NCI-H1436 treated with DMSO at 0.1 percent for 48 hours (cell line): ENCODE measurements at regions not wholly inside any gene's neighbourhood (a gene's known extent, or its start where the extent isn't known, plus 50 kb on each side); places are given as distances from the start of the nearest gene placed in this dataset.
"Not testable (repeated sequence)": the region's sequence is repeated elsewhere in the genome, so short reads cannot be mapped to it uniquely, and the experiment has no call there.

Experiments used
- DNase-seq: peaks from one replicate; lab custom pipeline; 2025; lab: John Stamatoyannopoulos, UW

GRCh38 chr5:112573441-112573840 is 154.4 kb upstream of the EPB41L4A start:
- no peak for DNase-seq

- DNase-seq: no peak
These were observed 155.5 kb upstream of the EPB41L4A start for GRCh38 chr5:112574536-112574935.

GRCh38 chr5:112576298-112576925 is 157.3 kb upstream of the EPB41L4A start:
- no peak for DNase-seq

- no peak for DNase-seq
These were observed 158.0 kb upstream of the APC start for GRCh38 chr5:112579599-112580170.

- DNase-seq: no peak
These were observed 155.8 kb upstream of the APC start for GRCh38 chr5:112581811-112582320.

- DNase-seq: no peak
These were observed 154.5 kb upstream of the APC start for GRCh38 chr5:112583166-112583565.

GRCh38 chr5:112584781-112585180 is 152.9 kb upstream of the APC start:
- no peak for DNase-seq

- DNase-seq: no peak
These were observed 151.1 kb upstream of the APC start for GRCh38 chr5:112586596-112587062.

- DNase-seq: not testable (repeated sequence)
These were observed 146.8 kb upstream of the APC start for GRCh38 chr5:112590858-112591257.

- no peak for DNase-seq
These were observed 143.4 kb upstream of the APC start for GRCh38 chr5:112594095-112594850.

- no peak for DNase-seq
These were observed 142.7 kb upstream of the APC start for GRCh38 chr5:112594941-112595340.

- no peak for DNase-seq
These were observed 139.9 kb upstream of the APC start for GRCh38 chr5:112597831-112598230.

GRCh38 chr5:112600510-112600909 is 137.2 kb upstream of the APC start:
- DNase-seq: not testable (repeated sequence)

- peak; percentile 5 for DNase-seq
These were observed 132.7 kb upstream of the APC start for GRCh38 chr5:112604732-112605630.

GRCh38 chr5:112608975-112609374 is 128.7 kb upstream of the APC start:
- DNase-seq: no peak

GRCh38 chr5:112612663-112613062 is 125.0 kb upstream of the APC start:
- no peak for DNase-seq

GRCh38 chr5:112614285-112614684 is 123.4 kb upstream of the APC start:
- DNase-seq: no peak

GRCh38 chr5:112614986-112615385 is 122.7 kb upstream of the APC start:
- no peak for DNase-seq

GRCh38 chr5:112616812-112617547 is 120.7 kb upstream of the APC start:
- DNase-seq: peak; percentile 4

- DNase-seq: no peak
These were observed 112.4 kb upstream of the APC start for GRCh38 chr5:112625246-112625645.
